ENCODE measurements at regions not wholly inside any gene's neighbourhood (a gene's known extent, or its start where the extent isn't known, plus 50 kb on each side); places are given as distances from the start of the nearest gene placed in this dataset.

- Mint-ChIP-seq H3K4me3 (ENCODE audit: low read depth, unreplicated experiment) (no peak overlapping the region), H3K27me3 (ENCODE audit: unreplicated experiment) (no peaks in the 10 kb centered on the region), H3K4me1 (ENCODE audit: low read depth, unreplicated experiment) (no peaks in the 10 kb centered on the region), H3K9me3 (ENCODE audit: low read depth, unreplicated experiment) (no peaks in the 10 kb centered on the region), H3K27ac (ENCODE audit: unreplicated experiment) (no peak overlapping the region), H3K36me3 (ENCODE audit: insufficient read depth, unreplicated experiment) (no peaks in the 10 kb centered on the region)
- TF ChIP-seq, protein P1, sequence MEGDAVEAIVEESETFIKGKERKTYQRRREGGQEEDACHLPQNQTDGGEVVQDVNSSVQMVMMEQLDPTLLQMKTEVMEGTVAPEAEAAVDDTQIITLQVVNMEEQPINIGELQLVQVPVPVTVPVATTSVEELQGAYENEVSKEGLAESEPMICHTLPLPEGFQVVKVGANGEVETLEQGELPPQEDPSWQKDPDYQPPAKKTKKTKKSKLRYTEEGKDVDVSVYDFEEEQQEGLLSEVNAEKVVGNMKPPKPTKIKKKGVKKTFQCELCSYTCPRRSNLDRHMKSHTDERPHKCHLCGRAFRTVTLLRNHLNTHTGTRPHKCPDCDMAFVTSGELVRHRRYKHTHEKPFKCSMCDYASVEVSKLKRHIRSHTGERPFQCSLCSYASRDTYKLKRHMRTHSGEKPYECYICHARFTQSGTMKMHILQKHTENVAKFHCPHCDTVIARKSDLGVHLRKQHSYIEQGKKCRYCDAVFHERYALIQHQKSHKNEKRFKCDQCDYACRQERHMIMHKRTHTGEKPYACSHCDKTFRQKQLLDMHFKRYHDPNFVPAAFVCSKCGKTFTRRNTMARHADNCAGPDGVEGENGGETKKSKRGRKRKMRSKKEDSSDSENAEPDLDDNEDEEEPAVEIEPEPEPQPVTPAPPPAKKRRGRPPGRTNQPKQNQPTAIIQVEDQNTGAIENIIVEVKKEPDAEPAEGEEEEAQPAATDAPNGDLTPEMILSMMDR (IDR thresholded peaks at IDR 0.05; ENCODE audit: unreplicated experiment), result no peak
- DNase-seq, result no peak
- BruUV-seq (replicated peaks), result no TSS peak
- intact Hi-C loops (cut with micrococcal nuclease; ENCODE audit: unreplicated experiment), result no loop called here
- CTCF ChIA-PET, result interaction anchor here (1.4 kb wide), 1 partner anchor 12 kb away, joined by 4 read pairs; no protein-coding TSS in a partner anchor
Measured at GRCh38 chr4:138949866-138950265, 65.7 kb upstream of the NOCT start.

GRCh38 chr4:138948918-138949317, 66.7 kb upstream of the NOCT start:
- no peaks in the 10 kb centered on the region for H3K9me3 Mint-ChIP-seq (ENCODE audit: low read depth, unreplicated experiment)
- CTCF ChIA-PET, result interaction anchor here (1.4 to 1.6 kb wide), 2 partner anchors 11 to 66 kb away, joined by 4 read pairs; partner anchors contain the start of gene NOCT
- DNase-seq, result no peak
- H3K27me3 Mint-ChIP-seq (ENCODE audit: unreplicated experiment), result no peaks in the 10 kb centered on the region
- BruUV-seq (replicated peaks), result no TSS peak
- H3K36me3 Mint-ChIP-seq (ENCODE audit: insufficient read depth, unreplicated experiment), result no peaks in the 10 kb centered on the region
- H3K27ac Mint-ChIP-seq (ENCODE audit: unreplicated experiment), result no peak overlapping the region
- H3K4me1 Mint-ChIP-seq (ENCODE audit: low read depth, unreplicated experiment), result no peaks in the 10 kb centered on the region
- intact Hi-C loops (cut with micrococcal nuclease; ENCODE audit: unreplicated experiment), result no loop called here
- TF ChIP-seq, protein P1 (IDR thresholded peaks at IDR 0.05; ENCODE audit: unreplicated experiment), result no peak
- H3K4me3 Mint-ChIP-seq (ENCODE audit: low read depth, unreplicated experiment), result no peak overlapping the region

- Mint-ChIP-seq H3K9me3 (ENCODE audit: low read depth, unreplicated experiment) (no peaks in the 10 kb centered on the region), H3K27me3 (ENCODE audit: unreplicated experiment) (no peaks in the 10 kb centered on the region), H3K4me3 (ENCODE audit: low read depth, unreplicated experiment) (no peak overlapping the region), H3K4me1 (ENCODE audit: low read depth, unreplicated experiment) (no peaks in the 10 kb centered on the region), H3K27ac (ENCODE audit: unreplicated experiment) (no peak overlapping the region), H3K36me3 (ENCODE audit: insufficient read depth, unreplicated experiment) (no peaks in the 10 kb centered on the region)
- TF ChIP-seq, protein P1 (IDR thresholded peaks at IDR 0.05; ENCODE audit: unreplicated experiment), result no peak
- DNase-seq, result no peak
- intact Hi-C loops (cut with micrococcal nuclease; ENCODE audit: unreplicated experiment), result no loop called here
- CTCF ChIA-PET, result no interaction called here
- no TSS peak for BruUV-seq (replicated peaks)
Measured at GRCh38 chr4:138946306-138946705, 69.3 kb upstream of the NOCT start.

DNA sequence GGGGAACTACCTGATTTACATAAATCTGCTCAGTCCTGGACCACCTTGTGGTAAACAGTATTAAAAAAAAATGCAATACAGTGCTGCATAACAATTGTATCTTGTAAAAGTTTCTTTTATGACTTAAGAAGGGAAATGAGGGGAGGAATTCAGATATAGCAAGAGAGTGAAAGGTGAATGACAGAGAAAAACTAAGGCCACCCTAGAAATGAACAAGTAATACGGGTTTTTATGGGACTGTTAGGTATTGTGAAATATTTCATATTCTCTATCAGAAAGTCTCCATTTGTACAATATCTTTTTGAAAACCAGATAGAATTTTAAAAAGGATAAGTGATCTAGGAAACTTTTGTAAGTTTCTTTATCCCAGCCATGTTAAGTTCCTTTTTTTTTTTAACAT, 69.7 kb upstream of the NOCT start:
- H3K4me1 Mint-ChIP-seq (ENCODE audit: low read depth, unreplicated experiment), result no peaks in the 10 kb centered on the region
- no peak for DNase-seq

More for the DNA sequence above, 69.7 kb upstream of the NOCT start:
- CTCF ChIA-PET, result no interaction called here
- Mint-ChIP-seq H3K36me3 (ENCODE audit: insufficient read depth, unreplicated experiment) (no peaks in the 10 kb centered on the region), H3K27ac (ENCODE audit: unreplicated experiment) (no peak overlapping the region), H3K9me3 (ENCODE audit: low read depth, unreplicated experiment) (no peaks in the 10 kb centered on the region), H3K4me3 (ENCODE audit: low read depth, unreplicated experiment) (no peak overlapping the region), H3K27me3 (ENCODE audit: unreplicated experiment) (no peaks in the 10 kb centered on the region)
- intact Hi-C loops (cut with micrococcal nuclease; ENCODE audit: unreplicated experiment), result no loop called here
- no TSS peak for BruUV-seq (replicated peaks)
- TF ChIP-seq, protein P1 (IDR thresholded peaks at IDR 0.05; ENCODE audit: unreplicated experiment), result no peak

Data from Calu3 (cell line).